Naive thymus-derived CD8-positive, alpha-beta T cell (primary cell): ENCODE measurements at regions not wholly inside any gene's neighbourhood (a gene's known extent, or its start where the extent isn't known, plus 50 kb on each side); places are given as distances from the start of the nearest gene placed in this dataset.

Source experiments
- ATAC-seq, 2 donors: fragments of 150-1000 bp; cut with Tn5 transposase in 1 of 2; sonication (Bioruptor Pico), chemical (Tn5 transposase) in 1 of 2; 1 replicate in 1 of 2; 2 replicates in 1 of 2; pipeline ENCODE4 v1.10.0; 2021; ENCODE audit warnings: mild to moderate bottlenecking in 2 of 2, moderate library complexity in 2 of 2
- POLR2A ChIA-PET: fragments of 350-600 bp; sonication (Branson Sonifier 250); formaldehyde crosslinking; loops from one replicate; lab custom pipeline; 2021; ENCODE audit warnings: antibody characterized with exemption; lab: Charles Lee
- DNase-seq, 10 donors: peaks; one replicate each; pipeline versions ENCODE4 v3.0.0 to v3.0.0-alpha.2; 2020 to 2022
- H3K27ac Mint-ChIP-seq, 10 donors: one replicate each; pipeline ENCODE4 v1.8.0; 2020 to 2022; ENCODE audit warnings: mild to moderate bottlenecking in 10 of 10, mixed read lengths in 10 of 10, moderate library complexity in 4 of 10, inconsistent platforms in 1 of 10
- H3K27me3 Mint-ChIP-seq, 5 donors: one replicate each; pipeline ENCODE4 v1.8.0; 2021 to 2022; ENCODE audit warnings: mixed read lengths in 5 of 5
- H3K36me3 Mint-ChIP-seq, 3 donors: one replicate each; pipeline ENCODE4 v1.8.0; 2020 to 2022; ENCODE audit warnings: mixed read lengths in 3 of 3, mild to moderate bottlenecking in 2 of 3, inconsistent platforms in 1 of 3
- H3K4me1 Mint-ChIP-seq, 4 donors: one replicate each; pipeline ENCODE4 v1.8.0; 2021 to 2022; ENCODE audit warnings: mixed read lengths in 4 of 4
- H3K4me3 Mint-ChIP-seq, 10 donors: one replicate each; pipeline ENCODE4 v1.8.0; 2020 to 2022; ENCODE audit warnings: mild to moderate bottlenecking in 10 of 10, mixed read lengths in 10 of 10, moderate library complexity in 6 of 10, inconsistent platforms in 1 of 10
- H3K9me3 Mint-ChIP-seq, 9 donors: one replicate each; pipeline ENCODE4 v1.8.0; 2020 to 2022; ENCODE audit warnings: mixed read lengths in 9 of 9, mild to moderate bottlenecking in 3 of 9, inconsistent platforms in 1 of 9, moderate library complexity in 1 of 9

GRCh38 chr10:118914629-118915028 lies 114.9 kb upstream of the NANOS1 start:
- no peak overlapping the region for H3K4me3 Mint-ChIP-seq
- H3K4me1 Mint-ChIP-seq, result no peaks in the 10 kb centered on the region
- POLR2A ChIA-PET, result no interaction called here
- no peaks in the 10 kb centered on the region for H3K9me3 Mint-ChIP-seq
- DNase-seq, result no peak
- no peak overlapping the region for H3K27ac Mint-ChIP-seq
- ATAC-seq, result no peak
- H3K27me3 Mint-ChIP-seq, result peaks cover 0 to 25% (median 7%) of the 10 kb centered on the region in 5 donors
- H3K36me3 Mint-ChIP-seq, result no peaks in the 10 kb centered on the region

GRCh38 chr10:118915161-118915560 lies 114.4 kb upstream of the NANOS1 start:
- no peaks in the 10 kb centered on the region for H3K4me1 Mint-ChIP-seq
- H3K36me3 Mint-ChIP-seq, result no peaks in the 10 kb centered on the region
- DNase-seq (no peak), ATAC-seq (no peak)
- H3K4me3 Mint-ChIP-seq, result no peak overlapping the region
- no peaks in the 10 kb centered on the region for H3K9me3 Mint-ChIP-seq
- H3K27me3 Mint-ChIP-seq, result peaks cover 0 to 26% (median 7%) of the 10 kb centered on the region in 5 donors
- no peak overlapping the region for H3K27ac Mint-ChIP-seq
- POLR2A ChIA-PET, result no interaction called here

- H3K4me3 Mint-ChIP-seq, result no peak overlapping the region
- H3K27me3 Mint-ChIP-seq, result peaks cover 2 to 34% (median 18%) of the 10 kb centered on the region in 5 donors
- H3K36me3 Mint-ChIP-seq, result no peaks in the 10 kb centered on the region
- no peak overlapping the region for H3K27ac Mint-ChIP-seq
- POLR2A ChIA-PET, result no interaction called here
- no peak for ATAC-seq
- H3K9me3 Mint-ChIP-seq, result no peaks in the 10 kb centered on the region
- DNase-seq, result no peak
- H3K4me1 Mint-ChIP-seq, result no peaks in the 10 kb centered on the region
Measured at GRCh38 chr10:118916777-118917176, 112.7 kb upstream of the NANOS1 start.

GRCh38 chr10:118917701-118918100 lies 111.8 kb upstream of the NANOS1 start:
- ATAC-seq, result no peak
- POLR2A ChIA-PET, result no interaction called here

GRCh38 chr10:118918116-118918515 lies 111.4 kb upstream of the NANOS1 start:
- no peak for ATAC-seq
- peaks cover 7 to 31% (median 18%) of the 10 kb centered on the region in 5 donors for H3K27me3 Mint-ChIP-seq
- no peak for DNase-seq
- no peaks in the 10 kb centered on the region for H3K9me3 Mint-ChIP-seq
- H3K27ac Mint-ChIP-seq, result no peak overlapping the region
- no peak overlapping the region for H3K4me3 Mint-ChIP-seq
- POLR2A ChIA-PET, result no interaction called here
- no peaks in the 10 kb centered on the region for H3K36me3 Mint-ChIP-seq
- no peaks in the 10 kb centered on the region for H3K4me1 Mint-ChIP-seq

More at GRCh38 chr10:118917701-118918100, 111.8 kb upstream of the NANOS1 start:
- no peak for DNase-seq
- no peak overlapping the region for H3K27ac Mint-ChIP-seq
- no peaks in the 10 kb centered on the region for H3K36me3 Mint-ChIP-seq
- no peaks in the 10 kb centered on the region for H3K9me3 Mint-ChIP-seq
- H3K4me3 Mint-ChIP-seq, result no peak overlapping the region
- H3K4me1 Mint-ChIP-seq, result no peaks in the 10 kb centered on the region
- peaks cover 5 to 34% (median 16%) of the 10 kb centered on the region in 5 donors for H3K27me3 Mint-ChIP-seq

- DNase-seq (no peak), ATAC-seq (no peak)
- Mint-ChIP-seq H3K4me3 (no peak overlapping the region), H3K27ac (no peak overlapping the region), H3K36me3 (no peaks in the 10 kb centered on the region), H3K4me1 (no peaks in the 10 kb centered on the region), H3K27me3 (peaks cover 7 to 31% (median 19%) of the 10 kb centered on the region in 5 donors), H3K9me3 (no peaks in the 10 kb centered on the region)
- POLR2A ChIA-PET, result no interaction called here
Measured at GRCh38 chr10:118918587-118918986, 110.9 kb upstream of the NANOS1 start.

GRCh38 chr10:118920206-118920605 lies 109.3 kb upstream of the NANOS1 start:
- Mint-ChIP-seq H3K4me1 (no peaks in the 10 kb centered on the region), H3K9me3 (no peaks in the 10 kb centered on the region), H3K4me3 (no peak overlapping the region), H3K27me3 (peaks cover 10 to 39% (median 16%) of the 10 kb centered on the region in 5 donors), H3K27ac (no peak overlapping the region), H3K36me3 (no peaks in the 10 kb centered on the region)
- ATAC-seq, result no peak
- DNase-seq, result no peak
- POLR2A ChIA-PET, result no interaction called here

GRCh38 chr10:118922226-118922625 lies 107.3 kb upstream of the NANOS1 start:
- POLR2A ChIA-PET, result no interaction called here
- ATAC-seq (no peak), DNase-seq (no peak)
- Mint-ChIP-seq H3K4me1 (no peaks in the 10 kb centered on the region), H3K27me3 (peaks cover 10 to 52% (median 23%) of the 10 kb centered on the region in 5 donors), H3K36me3 (no peaks in the 10 kb centered on the region), H3K9me3 (no peaks in the 10 kb centered on the region), H3K4me3 (no peak overlapping the region), H3K27ac (no peak overlapping the region)

- Mint-ChIP-seq H3K27ac (no peak overlapping the region), H3K36me3 (no peaks in the 10 kb centered on the region), H3K4me1 (no peaks in the 10 kb centered on the region), H3K27me3 (peaks cover 10 to 52% (median 23%) of the 10 kb centered on the region in 5 donors), H3K9me3 (no peaks in the 10 kb centered on the region), H3K4me3 (no peak overlapping the region)
- DNase-seq (no peak), ATAC-seq (no peak)
- POLR2A ChIA-PET, result no interaction called here
Measured at GRCh38 chr10:118922972-118923371, 106.5 kb upstream of the NANOS1 start.

- ATAC-seq (no peak), DNase-seq (no peak)
- Mint-ChIP-seq H3K4me3 (no peak overlapping the region), H3K36me3 (no peaks in the 10 kb centered on the region), H3K9me3 (peaks cover 0 to 9% (median 3%) of the 10 kb centered on the region in 9 donors), H3K27ac (no peak overlapping the region), H3K27me3 (peaks cover 10 to 48% (median 23%) of the 10 kb centered on the region in 5 donors), H3K4me1 (no peaks in the 10 kb centered on the region)
- POLR2A ChIA-PET, result no interaction called here
Measured at GRCh38 chr10:118924493-118924892, 105.0 kb upstream of the NANOS1 start.

- Mint-ChIP-seq H3K27me3 (peaks cover 10 to 45% (median 21%) of the 10 kb centered on the region in 5 donors), H3K4me3 (no peak overlapping the region), H3K9me3 (peaks cover 0 to 15% (median 8%) of the 10 kb centered on the region in 9 donors), H3K4me1 (no peaks in the 10 kb centered on the region), H3K36me3 (peaks cover 0 to 4% (median 0%) of the 10 kb centered on the region in 3 donors), H3K27ac (no peak overlapping the region)
- POLR2A ChIA-PET, result no interaction called here
- no peak for ATAC-seq
- no peak for DNase-seq
Measured at GRCh38 chr10:118925404-118926071, 104.0 kb upstream of the NANOS1 start.

GRCh38 chr10:118926072-118926417 lies 103.5 kb upstream of the NANOS1 start:
- Mint-ChIP-seq H3K27ac (no peak overlapping the region), H3K36me3 (peaks cover 0 to 9% (median 0%) of the 10 kb centered on the region in 3 donors), H3K4me1 (no peaks in the 10 kb centered on the region), H3K4me3 (no peak overlapping the region), H3K27me3 (peaks cover 10 to 40% (median 20%) of the 10 kb centered on the region in 5 donors), H3K9me3 (peaks cover 0 to 20% (median 13%) of the 10 kb centered on the region in 9 donors)
- POLR2A ChIA-PET, result no interaction called here
- ATAC-seq, result no peak
- no peak for DNase-seq

- DNase-seq, result no peak
- ATAC-seq, result no peak
- peaks cover 10 to 36% (median 17%) of the 10 kb centered on the region in 5 donors for H3K27me3 Mint-ChIP-seq
- peaks cover 0 to 24% (median 17%) of the 10 kb centered on the region in 9 donors for H3K9me3 Mint-ChIP-seq
- H3K4me3 Mint-ChIP-seq, result no peak overlapping the region
- POLR2A ChIA-PET, result no interaction called here
- H3K4me1 Mint-ChIP-seq, result no peaks in the 10 kb centered on the region
- no peak overlapping the region for H3K27ac Mint-ChIP-seq
- peaks cover 0 to 13% (median 0%) of the 10 kb centered on the region in 3 donors for H3K36me3 Mint-ChIP-seq
Measured at GRCh38 chr10:118926441-118926840, 103.1 kb upstream of the NANOS1 start.

- no peak overlapping the region for H3K27ac Mint-ChIP-seq
- POLR2A ChIA-PET, result no interaction called here
- ATAC-seq (no peak), DNase-seq (no peak)
- H3K9me3 Mint-ChIP-seq, result peaks cover 1 to 29% (median 21%) of the 10 kb centered on the region in 9 donors
- no peaks in the 10 kb centered on the region for H3K4me1 Mint-ChIP-seq
- H3K4me3 Mint-ChIP-seq, result no peak overlapping the region
- peaks cover 6 to 31% (median 13%) of the 10 kb centered on the region in 5 donors for H3K27me3 Mint-ChIP-seq
- H3K36me3 Mint-ChIP-seq, result peaks cover 0 to 17% (median 3%) of the 10 kb centered on the region in 3 donors
Measured at GRCh38 chr10:118926903-118927302, 102.6 kb upstream of the NANOS1 start.
